Naive B cell (primary cell): ENCODE measurements at regions not wholly inside any gene's neighbourhood (a gene's known extent, or its start where the extent isn't known, plus 50 kb on each side); places are given as distances from the start of the nearest gene placed in this dataset.
A peak's percentile ranks its signal among the peaks of the same experiment; 100 is the strongest.

Experiments
- ATAC-seq, 2 donors: fragments of 150-1000 bp; cut with Tn5 transposase; 2 replicates each; pipeline ENCODE4 v1.10.0; 2021; ENCODE audit warnings: low read depth in 2 of 2, mild to moderate bottlenecking in 2 of 2, moderate library complexity in 2 of 2
- DNase-seq: peaks from one replicate; pipeline ENCODE4 v3.0.0; 2022
- H3K27ac Mint-ChIP-seq, 6 donors: one replicate each; pipeline ENCODE4 v1.8.0; 2020 to 2022; ENCODE audit warnings: mild to moderate bottlenecking in 6 of 6, mixed read lengths in 6 of 6, moderate library complexity in 5 of 6, inconsistent platforms in 2 of 6
- H3K27me3 Mint-ChIP-seq, 3 donors: one replicate each; pipeline ENCODE4 v1.8.0; 2021 to 2022; ENCODE audit warnings: mixed read lengths in 3 of 3, mild to moderate bottlenecking in 1 of 3
- H3K36me3 Mint-ChIP-seq, 2 donors: one replicate each; pipeline ENCODE4 v1.8.0; 2020 to 2022; ENCODE audit warnings: mixed read lengths in 2 of 2, inconsistent platforms in 1 of 2, mild to moderate bottlenecking in 1 of 2
- H3K4me1 Mint-ChIP-seq, 3 donors: one replicate each; pipeline ENCODE4 v1.8.0; 2020 to 2022; ENCODE audit warnings: mixed read lengths in 3 of 3, inconsistent platforms in 1 of 3, mild to moderate bottlenecking in 1 of 3, moderate library complexity in 1 of 3
- H3K4me3 Mint-ChIP-seq, 8 donors: one replicate each; pipeline ENCODE4 v1.8.0; 2020 to 2022; ENCODE audit warnings: mild to moderate bottlenecking in 8 of 8, mixed read lengths in 8 of 8, moderate library complexity in 8 of 8, inconsistent platforms in 2 of 8
- H3K9me3 Mint-ChIP-seq, 7 donors: one replicate each; pipeline ENCODE4 v1.8.0; 2020 to 2022; ENCODE audit warnings: mixed read lengths in 7 of 7, mild to moderate bottlenecking in 5 of 7, inconsistent platforms in 2 of 7, moderate library complexity in 1 of 7

- ATAC-seq, result no peak
- no peak for DNase-seq
- Mint-ChIP-seq H3K36me3 (peaks cover 16 to 23% of the 10 kb centered on the region in 2 donors), H3K9me3 (peaks cover 10 to 34% (median 22%) of the 10 kb centered on the region in 7 donors), H3K4me3 (no peak overlapping the region), H3K27me3 (peaks cover 0 to 39% (median 7%) of the 10 kb centered on the region in 3 donors), H3K4me1 (peaks cover 0 to 17% (median 3%) of the 10 kb centered on the region in 3 donors), H3K27ac (no peak overlapping the region)
Observed at GRCh38 chr22:48235744-48236143, 1473.3 kb downstream of the TBC1D22A start.

DNA sequence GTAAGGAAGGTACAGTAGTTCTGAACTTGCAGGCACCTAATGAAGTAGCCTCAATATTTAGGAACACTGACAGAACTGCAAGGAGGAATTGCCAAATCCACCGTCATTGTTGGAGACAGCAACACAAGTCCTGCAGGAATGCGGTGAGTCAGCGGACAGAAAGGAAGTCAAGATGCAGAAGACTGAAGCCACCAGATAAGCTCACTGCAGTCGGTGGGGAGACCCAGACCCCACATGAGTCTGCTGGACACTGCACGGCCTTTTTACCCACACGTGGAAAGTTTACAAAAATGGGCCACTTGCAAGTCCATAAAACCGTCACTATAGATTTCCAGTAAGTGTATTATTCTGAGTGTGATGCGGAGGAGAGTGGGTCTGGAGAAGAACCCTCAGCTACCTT, 1471.6 kb downstream of the TBC1D22A start:
- Mint-ChIP-seq H3K4me3 (no peak overlapping the region), H3K27ac (no peak overlapping the region), H3K27me3 (peaks cover 0 to 21% (median 12%) of the 10 kb centered on the region in 3 donors), H3K4me1 (peaks cover 0 to 2% (median 0%) of the 10 kb centered on the region in 3 donors), H3K9me3 (peaks cover 10 to 34% (median 22%) of the 10 kb centered on the region in 7 donors), H3K36me3 (peaks cover 16 to 23% of the 10 kb centered on the region in 2 donors)
- DNase-seq (no peak), ATAC-seq (no peak)

DNA sequence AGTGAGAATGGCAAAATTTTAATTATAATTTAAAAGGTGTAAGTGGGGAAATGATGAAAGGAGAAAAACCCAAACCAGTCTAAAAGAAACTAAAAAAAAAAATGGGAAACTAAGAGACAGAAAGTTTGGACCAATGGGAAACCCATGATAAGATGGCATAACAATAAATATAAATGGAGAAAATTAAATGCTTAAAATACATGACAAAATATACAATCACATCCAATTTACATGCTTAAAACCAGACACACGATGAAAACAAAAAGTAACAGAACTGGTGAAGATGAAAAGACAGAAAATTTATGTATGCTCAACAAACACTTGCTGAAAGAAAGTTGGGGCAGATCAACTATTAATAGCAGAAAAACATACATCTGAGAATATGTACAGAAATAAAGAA, 1471.1 kb downstream of the TBC1D22A start:
- Mint-ChIP-seq H3K27ac (no peak overlapping the region), H3K36me3 (peaks cover 16 to 23% of the 10 kb centered on the region in 2 donors), H3K9me3 (peaks cover 10 to 34% (median 23%) of the 10 kb centered on the region in 7 donors), H3K4me3 (no peak overlapping the region), H3K27me3 (peaks cover 0 to 17% (median 16%) of the 10 kb centered on the region in 3 donors), H3K4me1 (peaks cover 0 to 2% (median 0%) of the 10 kb centered on the region in 3 donors)
- no peak for DNase-seq
- ATAC-seq, result no peak

DNA sequence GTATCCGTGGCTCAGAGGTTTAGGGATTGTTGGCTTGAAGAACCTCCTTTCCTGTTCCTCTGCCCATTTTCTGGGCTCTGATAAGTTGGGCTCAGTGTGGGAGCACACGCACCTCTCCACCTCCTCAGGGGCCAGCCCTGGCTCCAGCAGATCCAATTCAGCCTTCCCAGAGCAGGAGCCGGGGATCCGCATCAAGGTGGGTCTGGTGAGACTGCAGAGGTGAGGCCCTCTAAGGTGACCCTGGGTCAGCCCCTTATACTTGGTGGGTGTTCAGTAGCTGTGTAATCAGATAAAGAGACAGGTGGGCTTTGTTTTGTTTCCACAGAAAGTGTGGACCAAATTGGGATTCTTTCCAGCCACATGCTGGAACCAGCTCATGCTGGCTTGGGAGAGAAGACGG, 1466.0 kb downstream of the TBC1D22A start:
- ATAC-seq (no peak), DNase-seq (no peak)
- Mint-ChIP-seq H3K4me1 (no peaks in the 10 kb centered on the region), H3K4me3 (peak overlapping the region in 1 of 8 donors; percentile 13), H3K36me3 (peaks cover 12 to 15% of the 10 kb centered on the region in 2 donors), H3K27ac (no peak overlapping the region), H3K27me3 (peaks cover 19 to 29% (median 19%) of the 10 kb centered on the region in 3 donors), H3K9me3 (peaks cover 9 to 22% (median 16%) of the 10 kb centered on the region in 7 donors)

DNA sequence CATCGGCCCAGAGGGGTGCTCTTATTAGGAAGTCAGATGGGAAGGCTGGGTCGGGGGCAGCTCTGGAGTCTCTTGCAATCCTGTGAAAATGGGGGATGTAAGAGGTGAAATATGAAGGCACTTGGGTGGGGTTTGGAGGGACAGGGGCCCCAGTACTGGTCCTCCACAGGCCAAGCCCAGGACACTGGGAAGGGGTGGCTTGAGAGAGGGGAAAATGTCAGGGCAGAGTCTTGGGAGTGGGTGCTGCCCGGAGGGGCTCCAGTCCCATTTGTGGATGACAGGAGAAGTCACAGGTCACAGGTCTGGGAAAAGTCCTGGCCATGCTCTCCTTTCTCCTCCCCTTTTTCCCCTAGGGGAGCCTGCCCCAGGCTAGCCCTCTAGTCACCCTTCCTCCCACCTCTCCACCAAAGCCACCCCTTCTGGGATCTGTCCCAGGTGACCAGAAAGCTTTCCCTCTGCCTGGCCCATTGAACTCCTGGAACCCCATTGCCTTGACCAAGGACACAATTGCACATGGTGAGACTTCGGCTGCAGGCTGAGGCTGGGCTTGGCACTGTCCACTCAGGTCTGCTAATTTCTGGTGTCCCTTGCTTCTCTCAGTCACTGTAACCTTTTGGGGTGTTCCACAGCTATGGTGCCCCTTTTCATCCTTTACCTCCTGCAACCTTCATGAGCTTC, 1465.0 kb downstream of the TBC1D22A start:
- H3K36me3 Mint-ChIP-seq, result peaks cover 8% of the 10 kb centered on the region in 2 donors
- no peak overlapping the region for H3K27ac Mint-ChIP-seq
- DNase-seq (no peak), ATAC-seq (no peak)
- H3K27me3 Mint-ChIP-seq, result peaks cover 19 to 35% (median 19%) of the 10 kb centered on the region in 3 donors
- H3K4me1 Mint-ChIP-seq, result no peaks in the 10 kb centered on the region
- H3K9me3 Mint-ChIP-seq, result peaks cover 5 to 16% (median 8%) of the 10 kb centered on the region in 7 donors
- no peak overlapping the region for H3K4me3 Mint-ChIP-seq

GRCh38 chr22:48226026-48227013, 1463.9 kb downstream of the TBC1D22A start:
- DNase-seq (no peak), ATAC-seq (no peak)
- Mint-ChIP-seq H3K36me3 (no peaks in the 10 kb centered on the region), H3K4me1 (no peaks in the 10 kb centered on the region), H3K4me3 (no peak overlapping the region), H3K27ac (no peak overlapping the region), H3K27me3 (peaks cover 19 to 36% (median 19%) of the 10 kb centered on the region in 3 donors), H3K9me3 (peaks cover 0 to 9% (median 3%) of the 10 kb centered on the region in 7 donors)

DNA sequence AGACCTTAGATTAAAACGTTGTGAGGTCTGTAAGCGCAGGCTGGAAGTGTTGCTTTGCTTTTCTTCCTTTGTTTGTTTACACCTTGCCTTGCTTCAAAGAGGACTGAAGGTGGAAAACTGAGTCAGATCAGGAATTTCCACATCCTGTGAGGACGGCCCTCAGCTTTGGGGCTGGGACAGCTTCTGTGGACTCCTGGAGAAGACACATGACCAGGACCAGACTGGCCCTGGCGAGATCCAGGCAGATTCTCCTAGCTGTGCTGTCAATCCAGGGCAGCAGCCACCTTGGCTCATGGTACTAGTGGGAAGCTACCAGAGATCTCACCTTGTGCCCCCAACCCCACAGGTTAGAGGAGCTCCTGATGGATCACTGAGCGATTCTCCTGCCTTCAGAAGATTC, 1461.9 kb downstream of the TBC1D22A start:
- DNase-seq (no peak), ATAC-seq (no peak)
- H3K36me3 Mint-ChIP-seq, result peaks cover 0 to 8% of the 10 kb centered on the region in 2 donors
- no peak overlapping the region for H3K4me3 Mint-ChIP-seq
- H3K9me3 Mint-ChIP-seq, result peaks cover 4 to 16% (median 8%) of the 10 kb centered on the region in 7 donors
- no peaks in the 10 kb centered on the region for H3K4me1 Mint-ChIP-seq
- no peak overlapping the region for H3K27ac Mint-ChIP-seq
- peaks cover 20 to 36% (median 28%) of the 10 kb centered on the region in 3 donors for H3K27me3 Mint-ChIP-seq

GRCh38 chr22:48223488-48224190, 1461.2 kb downstream of the TBC1D22A start:
- no peak for ATAC-seq

DNA sequence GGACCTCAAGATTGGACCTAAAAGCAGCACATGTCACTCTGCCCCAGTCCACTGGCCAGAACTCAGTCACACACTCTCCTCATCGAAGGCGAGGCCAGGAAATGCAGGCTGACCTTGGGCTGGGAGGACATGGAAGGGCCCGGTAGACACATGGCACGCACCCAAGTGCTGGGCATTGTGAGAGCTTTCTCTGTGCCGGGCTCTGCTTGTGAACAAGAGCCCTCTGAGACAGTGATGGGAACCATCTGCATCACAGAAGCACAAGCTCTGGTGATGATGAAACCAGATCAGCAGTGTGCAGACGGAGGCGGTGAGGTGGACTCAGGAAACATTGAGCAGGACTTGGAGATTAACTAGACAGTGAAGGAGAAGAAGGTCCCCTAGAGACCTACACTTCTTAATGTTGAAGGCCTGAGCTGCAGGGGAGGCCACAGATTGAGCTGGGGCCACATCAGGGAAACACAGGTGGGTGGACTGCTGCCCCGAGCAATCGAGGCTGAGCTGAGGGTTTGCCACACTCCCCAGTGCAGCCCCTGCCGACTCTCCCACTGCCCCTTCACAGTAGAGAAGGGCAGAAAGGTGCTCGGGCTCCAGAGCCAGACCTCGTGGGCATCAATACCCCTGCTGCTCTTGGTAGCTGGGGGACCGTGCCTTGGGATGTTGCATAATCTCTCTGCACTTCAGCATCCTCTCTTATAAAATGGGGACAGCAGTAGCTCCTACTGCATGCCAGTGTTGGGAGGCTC, 1460.5 kb downstream of the TBC1D22A start:
- Mint-ChIP-seq H3K27ac (no peak overlapping the region), H3K36me3 (peaks cover 0 to 8% of the 10 kb centered on the region in 2 donors), H3K27me3 (peaks cover 21 to 36% (median 28%) of the 10 kb centered on the region in 3 donors), H3K9me3 (peaks cover 4 to 16% (median 6%) of the 10 kb centered on the region in 7 donors), H3K4me1 (no peaks in the 10 kb centered on the region), H3K4me3 (no peak overlapping the region)
- ATAC-seq (no peak), DNase-seq (no peak)

More at GRCh38 chr22:48223488-48224190, 1461.2 kb downstream of the TBC1D22A start:
- peaks cover 17 to 36% (median 28%) of the 10 kb centered on the region in 3 donors for H3K27me3 Mint-ChIP-seq
- peaks cover 0 to 8% of the 10 kb centered on the region in 2 donors for H3K36me3 Mint-ChIP-seq
- no peaks in the 10 kb centered on the region for H3K4me1 Mint-ChIP-seq
- no peak for DNase-seq
- H3K9me3 Mint-ChIP-seq, result peaks cover 4 to 16% (median 8%) of the 10 kb centered on the region in 7 donors
- no peak overlapping the region for H3K27ac Mint-ChIP-seq
- no peak overlapping the region for H3K4me3 Mint-ChIP-seq

DNA sequence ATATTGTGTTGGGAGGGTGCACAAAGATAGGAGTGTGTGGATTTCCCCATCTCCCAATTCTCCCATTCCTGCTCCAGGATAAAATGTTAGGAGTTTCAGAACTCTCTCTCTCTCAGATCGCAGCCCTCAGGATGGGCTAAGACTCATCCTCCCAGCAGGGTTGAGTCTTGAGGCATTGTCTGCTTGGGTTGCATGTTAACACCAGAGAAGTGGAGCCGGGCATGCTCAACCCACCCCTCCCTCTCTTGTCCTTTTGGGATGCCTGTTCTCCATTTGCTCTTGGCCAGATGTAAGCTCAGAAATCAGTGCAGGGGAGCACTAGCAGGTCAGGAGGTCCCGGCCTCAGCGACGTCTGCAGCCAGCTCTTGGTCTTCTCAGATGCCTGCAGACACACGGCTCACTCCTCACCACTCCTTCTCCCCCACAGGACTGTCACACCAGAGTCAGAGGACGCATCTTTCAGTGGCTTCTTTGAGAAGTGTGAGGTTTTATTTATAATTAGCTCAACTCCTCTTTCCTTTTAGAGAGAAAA, 1456.5 kb downstream of the TBC1D22A start:
- ATAC-seq (no peak), DNase-seq (no peak)
- Mint-ChIP-seq H3K27ac (no peak overlapping the region), H3K36me3 (peaks cover 0 to 8% of the 10 kb centered on the region in 2 donors), H3K4me1 (no peaks in the 10 kb centered on the region), H3K4me3 (no peak overlapping the region), H3K27me3 (peaks cover 15 to 27% (median 17%) of the 10 kb centered on the region in 3 donors), H3K9me3 (peaks cover 4 to 16% (median 8%) of the 10 kb centered on the region in 7 donors)

GRCh38 chr22:48217596-48217995, 1455.1 kb downstream of the TBC1D22A start:
- no peaks in the 10 kb centered on the region for H3K4me1 Mint-ChIP-seq
- ATAC-seq (no peak), DNase-seq (no peak)
- peaks cover 16 to 23% (median 21%) of the 10 kb centered on the region in 3 donors for H3K27me3 Mint-ChIP-seq
- H3K9me3 Mint-ChIP-seq, result peaks cover 4 to 16% (median 8%) of the 10 kb centered on the region in 7 donors
- H3K36me3 Mint-ChIP-seq, result peaks cover 0 to 8% of the 10 kb centered on the region in 2 donors
- H3K4me3 Mint-ChIP-seq, result no peak overlapping the region
- no peak overlapping the region for H3K27ac Mint-ChIP-seq

GRCh38 chr22:48212727-48213126, 1450.3 kb downstream of the TBC1D22A start:
- Mint-ChIP-seq H3K27me3 (peaks cover 11 to 32% (median 23%) of the 10 kb centered on the region in 3 donors), H3K9me3 (peaks cover 0 to 3% (median 0%) of the 10 kb centered on the region in 7 donors), H3K27ac (no peak overlapping the region), H3K4me1 (peaks cover 0 to 1% (median 0%) of the 10 kb centered on the region in 3 donors), H3K36me3 (no peaks in the 10 kb centered on the region), H3K4me3 (no peak overlapping the region)
- DNase-seq (no peak), ATAC-seq (no peak)
